CD14-positive monocyte (primary cell): ENCODE measurements at regions not wholly inside any gene's neighbourhood (a gene's known extent, or its start where the extent isn't known, plus 50 kb on each side); places are given as distances from the start of the nearest gene placed in this dataset.

ENCODE experiments used
- DNase-seq, 3 donors: peaks; one replicate each; pipeline ENCODE4 v3.0.0-alpha.2; 2011 to 2022
- H2AFZ ChIP-seq: 2 replicates; pipeline ENCODE4 v1.6.0; 2012; ENCODE audit warnings: mild to moderate bottlenecking, low read depth, low read length, inconsistent platforms; ENCODE audit not compliant: insufficient read depth, poor library complexity, severe bottlenecking
- H3K27ac ChIP-seq, 2 donors: 1 replicate in 1 of 2; 2 replicates in 1 of 2; pipeline ENCODE4 v1.5.1; 2012 to 2013; ENCODE audit warnings: low read length in 2 of 2, control low read depth in 1 of 2, inconsistent platforms in 1 of 2, low read depth in 1 of 2, mild to moderate bottlenecking in 1 of 2
- H3K27me3 ChIP-seq, 2 donors: one replicate each; pipeline versions ENCODE4 v1.6.0 to v1.6.1; 2011 to 2013; ENCODE audit warnings: low read length in 2 of 2; ENCODE audit not compliant: control insufficient read depth in 2 of 2, insufficient read depth in 2 of 2
- H3K36me3 ChIP-seq, 2 donors: replicated peaks in 1 of 2; 1 replicate in 1 of 2; 2 replicates in 1 of 2; pipeline versions ENCODE4 v1.5.1 to v1.6.1; 2012 to 2013; ENCODE audit warnings: low read length in 2 of 2, control low read depth in 1 of 2, inconsistent platforms in 1 of 2, mild to moderate bottlenecking in 1 of 2; ENCODE audit not compliant: insufficient read depth in 2 of 2, control insufficient read depth in 1 of 2
- H3K4me1 ChIP-seq, 2 donors: 1 replicate in 1 of 2; 2 replicates in 1 of 2; pipeline versions ENCODE4 v1.5.1 to v1.6.1; 2012 to 2013; ENCODE audit warnings: low read length in 2 of 2, control low read depth in 1 of 2, inconsistent platforms in 1 of 2, mild to moderate bottlenecking in 1 of 2, moderate library complexity in 1 of 2; ENCODE audit not compliant: insufficient read depth in 2 of 2, control insufficient read depth in 1 of 2
- H3K4me2 ChIP-seq: replicated peaks from 2 replicates; pipeline ENCODE3; 2012; ENCODE audit warnings: low read length, moderate library complexity, mild to moderate bottlenecking; ENCODE audit not compliant: poor library complexity, severe bottlenecking; ENCODE audit errors: extremely low read depth
- H3K4me3 ChIP-seq, 3 experiments: fragments of 200-600 bp in 1 of 3; sonication (generic) in 1 of 3; replicated peaks in 1 of 3; 1 replicate in 2 of 3; 2 replicates in 1 of 3; pipeline ENCODE4 v1.5.1; 2011 to 2013; ENCODE audit warnings: low read length in 3 of 3, mild to moderate bottlenecking in 3 of 3, control low read depth in 2 of 3, low read depth in 2 of 3, inconsistent platforms in 1 of 3, moderate library complexity in 1 of 3
- H3K79me2 ChIP-seq: 2 replicates; pipeline ENCODE4 v1.6.0; 2012; ENCODE audit warnings: mild to moderate bottlenecking, control low read depth, inconsistent platforms, low read length, moderate library complexity; ENCODE audit not compliant: insufficient read depth
- H3K9ac ChIP-seq: 2 replicates; pipeline ENCODE4 v1.6.0; 2017; ENCODE audit warnings: low read length, mild to moderate bottlenecking; ENCODE audit not compliant: insufficient read depth, poor library complexity, severe bottlenecking
- H3K9me3 ChIP-seq, 2 donors: replicated peaks in 1 of 2; 1 replicate in 1 of 2; 2 replicates in 1 of 2; pipeline versions ENCODE4 v1.5.1 to v1.6.1; 2012 to 2013; ENCODE audit warnings: low read length in 2 of 2, control low read depth in 1 of 2; ENCODE audit not compliant: control insufficient read depth in 1 of 2, insufficient read depth in 1 of 2
- H4K20me1 ChIP-seq: 2 replicates; pipeline ENCODE4 v1.6.0; 2012; ENCODE audit warnings: mild to moderate bottlenecking, low read length, control low read depth, moderate library complexity; ENCODE audit not compliant: insufficient read depth
- H3K27ac Mint-ChIP-seq, 7 donors: one replicate each; pipeline ENCODE4 v1.8.0; 2020; ENCODE audit warnings: mild to moderate bottlenecking in 7 of 7, mixed read lengths in 7 of 7, moderate library complexity in 6 of 7, inconsistent platforms in 2 of 7
- H3K27me3 Mint-ChIP-seq, 3 donors: one replicate each; pipeline ENCODE4 v1.8.0; 2021 to 2022; ENCODE audit warnings: low read depth in 3 of 3, mild to moderate bottlenecking in 3 of 3, mixed read lengths in 3 of 3, moderate library complexity in 3 of 3, inconsistent platforms in 1 of 3
- H3K36me3 Mint-ChIP-seq, 2 donors: one replicate each; pipeline ENCODE4 v1.8.0; 2020; ENCODE audit warnings: mixed read lengths in 2 of 2, inconsistent platforms in 1 of 2, mild to moderate bottlenecking in 1 of 2
- H3K4me1 Mint-ChIP-seq: one replicate; pipeline ENCODE4 v1.8.0; 2020; ENCODE audit warnings: mild to moderate bottlenecking, mixed read lengths
- H3K4me3 Mint-ChIP-seq, 2 donors: one replicate each; pipeline ENCODE4 v1.8.0; 2020; ENCODE audit warnings: mild to moderate bottlenecking in 2 of 2, mixed read lengths in 2 of 2, moderate library complexity in 1 of 2
- H3K9me3 Mint-ChIP-seq, 7 donors: one replicate each; pipeline ENCODE4 v1.8.0; 2020 to 2022; ENCODE audit warnings: mixed read lengths in 7 of 7, mild to moderate bottlenecking in 6 of 7, moderate library complexity in 6 of 7, inconsistent platforms in 2 of 7
- WGBS: methylation state at CpG from one replicate; pipeline ENCODE4 v1.1.5; 2013; ENCODE audit warnings: missing lambda C conversion rate; ENCODE audit not compliant: insufficient coverage; 5-methylcytosine and 5-hydroxymethylcytosine counted together
- intact Hi-C, 2 donors: fragments of 100-400 bp; cut with micrococcal nuclease; formaldehyde crosslinking; loops; one replicate each; pipeline versions ENCODE4 v1.15.0 to v1.15.1; 2023
- TF ChIP-seq, protein P1 (sequence below): fragments of 200-600 bp; IDR thresholded peaks from one replicate; pipeline ENCODE4 v1.8.0; 2022; ENCODE audit warnings: antibody characterized with exemption, mild to moderate bottlenecking

GRCh38 chr10:129059977-129060376 is 407.1 kb upstream of the MGMT start:
- peaks cover 0 to 4% of the 10 kb centered on the region in 2 donors for H3K9me3 ChIP-seq
- H3K27ac ChIP-seq = no peak overlapping the region
- TF ChIP-seq, protein P1, sequence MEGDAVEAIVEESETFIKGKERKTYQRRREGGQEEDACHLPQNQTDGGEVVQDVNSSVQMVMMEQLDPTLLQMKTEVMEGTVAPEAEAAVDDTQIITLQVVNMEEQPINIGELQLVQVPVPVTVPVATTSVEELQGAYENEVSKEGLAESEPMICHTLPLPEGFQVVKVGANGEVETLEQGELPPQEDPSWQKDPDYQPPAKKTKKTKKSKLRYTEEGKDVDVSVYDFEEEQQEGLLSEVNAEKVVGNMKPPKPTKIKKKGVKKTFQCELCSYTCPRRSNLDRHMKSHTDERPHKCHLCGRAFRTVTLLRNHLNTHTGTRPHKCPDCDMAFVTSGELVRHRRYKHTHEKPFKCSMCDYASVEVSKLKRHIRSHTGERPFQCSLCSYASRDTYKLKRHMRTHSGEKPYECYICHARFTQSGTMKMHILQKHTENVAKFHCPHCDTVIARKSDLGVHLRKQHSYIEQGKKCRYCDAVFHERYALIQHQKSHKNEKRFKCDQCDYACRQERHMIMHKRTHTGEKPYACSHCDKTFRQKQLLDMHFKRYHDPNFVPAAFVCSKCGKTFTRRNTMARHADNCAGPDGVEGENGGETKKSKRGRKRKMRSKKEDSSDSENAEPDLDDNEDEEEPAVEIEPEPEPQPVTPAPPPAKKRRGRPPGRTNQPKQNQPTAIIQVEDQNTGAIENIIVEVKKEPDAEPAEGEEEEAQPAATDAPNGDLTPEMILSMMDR = no peak
- intact Hi-C loops = no loop called here
- no peak overlapping the region for H2AFZ ChIP-seq
- WGBS = 89% methylated on average over 8 of the region's 9 CpGs
- no peak overlapping the region for H3K9ac ChIP-seq
- no peaks in the 10 kb centered on the region for H3K36me3 Mint-ChIP-seq
- no peaks in the 10 kb centered on the region for H3K27me3 ChIP-seq
- H3K4me3 Mint-ChIP-seq = no peak overlapping the region
- H3K4me2 ChIP-seq = no peak overlapping the region
- no peaks in the 10 kb centered on the region for H3K36me3 ChIP-seq
- H3K79me2 ChIP-seq = no peaks in the 10 kb centered on the region
- H3K27me3 Mint-ChIP-seq = peaks cover 5 to 15% (median 8%) of the 10 kb centered on the region in 3 donors
- peaks cover 0 to 10% (median 3%) of the 10 kb centered on the region in 7 donors for H3K9me3 Mint-ChIP-seq
- H3K4me3 ChIP-seq = no peak overlapping the region
- no peaks in the 10 kb centered on the region for H3K4me1 ChIP-seq
- DNase-seq = no peak
- no peaks in the 10 kb centered on the region for H4K20me1 ChIP-seq
- no peak overlapping the region for H3K27ac Mint-ChIP-seq
- H3K4me1 Mint-ChIP-seq = no peaks in the 10 kb centered on the region

DNA sequence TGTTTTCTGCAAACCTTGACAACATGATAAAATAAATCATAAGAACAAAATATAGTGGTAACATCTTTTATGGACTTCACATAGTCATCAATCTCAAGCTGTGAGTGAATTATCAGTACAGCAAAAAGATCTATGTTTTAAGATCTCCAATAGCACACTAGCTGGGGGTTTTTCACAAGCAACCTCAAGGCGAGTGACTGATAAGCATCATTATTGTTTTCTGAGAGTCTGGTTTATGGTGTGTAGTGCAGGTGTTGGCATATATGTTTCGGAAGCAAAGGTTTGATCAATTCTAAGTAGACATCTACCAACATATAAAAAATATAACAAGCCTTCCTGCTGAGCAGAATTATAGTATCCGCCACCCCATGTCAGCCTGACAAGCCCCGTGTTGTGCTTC is 403.8 kb upstream of the MGMT start:
- H3K9me3 ChIP-seq = peaks cover 0 to 4% of the 10 kb centered on the region in 2 donors
- Mint-ChIP-seq H3K36me3 (no peaks in the 10 kb centered on the region), H3K4me1 (no peaks in the 10 kb centered on the region)

More for the DNA sequence above, 403.8 kb upstream of the MGMT start:
- Mint-ChIP-seq H3K4me3 (no peak overlapping the region), H3K27ac (no peak overlapping the region), H3K9me3 (peaks cover 0 to 10% (median 3%) of the 10 kb centered on the region in 7 donors), H3K27me3 (peaks cover 0 to 10% (median 7%) of the 10 kb centered on the region in 3 donors)
- no peak overlapping the region for H3K27ac ChIP-seq
- no CpG with 5 or more reads among the region's 4 CpGs for WGBS
- TF ChIP-seq, protein P1 = no peak
- H3K9ac ChIP-seq = no peak overlapping the region
- no peak overlapping the region for H3K4me2 ChIP-seq
- H3K27me3 ChIP-seq = no peaks in the 10 kb centered on the region
- H3K79me2 ChIP-seq = no peaks in the 10 kb centered on the region
- H3K36me3 ChIP-seq = no peaks in the 10 kb centered on the region
- H4K20me1 ChIP-seq = no peaks in the 10 kb centered on the region
- no peak overlapping the region for H2AFZ ChIP-seq
- intact Hi-C loops = no loop called here
- H3K4me3 ChIP-seq = no peak overlapping the region
- DNase-seq = no peak
- H3K4me1 ChIP-seq = no peaks in the 10 kb centered on the region
